SHP77 treated with DMSO at 0.1 percent for 48 hours (cell line): ENCODE measurements at regions not wholly inside any gene's neighbourhood (a gene's known extent, or its start where the extent isn't known, plus 50 kb on each side); places are given as distances from the start of the nearest gene placed in this dataset.
"Not testable (repeated sequence)": the region's sequence is repeated elsewhere in the genome, so short reads cannot be mapped to it uniquely, and the experiment has no call there.

Experiments
- DNase-seq: peaks from one replicate; lab custom pipeline; 2025; lab: John Stamatoyannopoulos, UW

DNA sequence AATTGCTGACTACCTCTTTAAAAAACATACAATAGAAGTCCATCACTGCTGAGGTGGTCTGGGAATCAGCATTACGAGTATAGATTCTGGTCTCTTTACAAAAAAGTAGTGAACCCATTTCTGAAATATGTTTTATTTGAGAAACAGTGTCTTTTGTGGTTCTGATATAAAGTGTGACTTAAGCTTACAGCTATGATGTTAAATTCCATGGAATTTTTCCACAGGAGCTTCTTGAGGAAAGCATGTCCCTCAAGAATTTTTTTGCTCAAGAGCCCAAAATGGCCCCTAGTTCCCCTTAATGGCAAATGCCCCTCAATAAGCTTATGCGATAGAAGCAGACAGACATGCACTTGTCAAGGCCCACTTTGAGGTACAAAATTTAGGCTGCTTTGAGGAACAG lies 265.7 kb downstream of the FAM170A start:
- no peak for DNase-seq

DNA sequence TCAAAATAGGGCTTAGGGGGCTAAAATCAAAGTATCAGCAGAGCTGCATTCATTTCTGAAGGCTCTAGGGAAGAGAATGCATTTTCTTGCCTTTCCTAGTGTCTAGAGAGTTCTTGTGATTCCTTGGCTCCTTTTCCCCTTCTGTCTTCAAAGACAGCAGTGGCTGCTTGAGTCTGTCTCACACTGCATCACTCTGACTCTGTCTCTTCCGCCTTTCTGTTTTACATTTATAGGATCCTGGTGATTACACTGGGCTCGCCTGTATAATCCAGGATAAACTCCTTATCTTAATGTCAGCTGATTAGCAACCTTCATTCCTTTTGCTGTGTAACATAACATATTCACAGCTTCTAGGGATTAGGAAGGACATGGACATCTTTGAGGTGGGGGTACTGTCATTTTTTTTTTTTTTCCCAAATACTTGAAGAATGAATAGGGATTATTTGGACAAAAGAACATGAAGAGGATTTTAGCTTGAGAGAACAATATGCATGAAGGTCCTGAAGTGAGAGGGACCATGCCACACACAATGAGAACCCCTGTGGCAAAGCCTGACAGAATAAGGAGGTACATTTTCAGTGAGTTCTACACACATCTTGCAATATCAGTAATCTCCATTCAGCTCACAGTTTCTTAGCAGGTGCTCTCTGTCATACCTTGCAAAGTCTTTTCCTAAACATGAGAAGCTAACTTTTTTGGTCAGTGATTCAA lies 267.6 kb downstream of the FAM170A start:
- DNase-seq, result no peak

DNA sequence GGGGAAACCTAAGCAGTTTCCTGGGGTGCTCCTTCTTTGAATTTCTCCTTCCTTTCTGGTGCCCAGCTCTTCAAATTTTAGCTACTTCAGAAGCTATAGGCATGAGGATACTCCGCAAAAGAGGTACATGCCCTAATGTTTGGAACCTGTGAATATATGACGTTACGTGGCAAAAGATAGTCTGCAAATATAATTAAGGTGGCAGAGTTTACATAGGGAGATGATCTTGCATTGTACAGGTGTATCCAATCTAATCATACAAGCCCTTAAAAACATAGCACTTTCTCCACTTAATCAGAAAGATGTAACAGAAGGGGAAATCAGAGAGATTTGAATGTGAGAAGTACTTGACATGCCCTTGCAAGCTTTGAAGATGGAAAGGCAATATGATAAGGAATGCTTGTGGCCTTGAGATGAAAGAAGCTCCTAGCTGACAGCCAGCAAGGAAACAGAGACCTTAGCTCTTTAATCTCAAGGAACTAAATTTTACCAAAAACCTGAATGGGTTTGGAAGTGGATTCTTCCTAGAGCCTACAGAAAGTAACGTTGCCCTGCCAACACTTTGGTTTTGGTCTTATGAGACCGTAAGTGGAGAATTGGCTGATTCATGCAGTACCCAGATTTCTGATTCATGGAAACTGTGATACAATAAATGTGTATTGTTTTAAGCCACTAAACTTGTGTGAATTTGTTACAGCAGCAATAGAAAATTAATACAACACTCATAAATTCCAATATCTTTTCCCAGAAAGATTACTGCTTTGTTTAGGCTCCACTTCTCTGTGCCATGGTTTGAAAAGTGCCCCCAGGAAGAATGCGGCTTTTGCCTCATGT lies 268.4 kb downstream of the FAM170A start:
- no peak for DNase-seq

DNA sequence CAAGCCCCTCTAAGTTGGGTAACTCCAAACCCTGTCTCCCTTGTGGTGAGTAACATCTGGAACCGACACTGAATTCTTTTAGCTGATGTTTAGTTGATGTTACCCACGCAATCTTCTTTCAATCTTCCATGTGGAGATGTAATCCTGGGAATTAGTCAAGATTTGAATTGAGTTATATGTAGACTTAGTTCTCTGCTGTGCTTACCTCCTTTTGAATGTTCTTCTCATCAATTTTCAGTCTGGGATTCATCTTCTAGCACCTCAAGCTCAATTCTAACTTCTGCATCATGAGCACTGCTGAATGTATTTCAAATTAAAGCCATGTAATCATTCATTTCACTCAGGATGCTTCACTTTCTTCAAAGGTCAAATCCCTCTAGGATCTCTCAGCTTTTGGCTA lies 270.6 kb downstream of the FAM170A start:
- DNase-seq, result no peak

DNA sequence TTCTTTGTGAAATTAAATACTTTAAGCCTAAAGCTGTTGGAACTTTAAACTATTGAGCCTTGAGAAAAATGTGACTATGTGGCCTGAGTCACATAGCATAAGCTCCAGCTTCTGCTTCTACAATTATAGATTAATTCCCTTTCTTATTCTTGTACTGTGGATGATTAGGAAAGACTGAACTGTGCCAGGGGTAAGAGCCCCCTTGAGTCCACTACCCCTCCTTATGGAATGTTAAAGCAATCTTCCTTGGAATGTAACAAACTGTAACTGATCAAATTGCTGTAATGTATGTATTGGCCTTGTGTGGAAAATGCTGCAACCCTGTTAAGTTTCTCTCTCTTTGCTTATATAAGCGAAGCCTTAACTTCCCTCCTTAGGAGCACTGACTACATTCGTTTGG lies 273.2 kb downstream of the FAM170A start:
- no peak for DNase-seq

DNA sequence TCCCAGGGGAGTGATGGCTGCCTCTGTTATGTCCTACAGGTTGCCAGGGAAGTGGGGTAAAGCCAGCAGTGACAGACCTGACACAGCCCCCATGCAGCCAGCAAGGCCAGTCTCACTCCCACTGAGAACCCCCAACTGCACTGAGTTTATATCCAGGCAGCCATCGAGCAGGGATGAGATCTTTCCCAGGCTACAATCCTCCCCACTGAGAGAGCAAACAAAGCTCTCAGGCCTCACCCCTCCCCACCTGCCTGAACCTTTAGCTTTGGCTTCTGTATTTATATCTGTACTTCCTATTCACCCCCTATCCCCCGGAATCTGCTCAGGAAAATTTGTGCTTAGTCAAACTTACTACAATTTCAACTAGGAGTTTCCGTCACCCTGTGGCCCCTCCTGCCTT lies 284.1 kb downstream of the FAM170A start:
- DNase-seq, result no peak

DNA sequence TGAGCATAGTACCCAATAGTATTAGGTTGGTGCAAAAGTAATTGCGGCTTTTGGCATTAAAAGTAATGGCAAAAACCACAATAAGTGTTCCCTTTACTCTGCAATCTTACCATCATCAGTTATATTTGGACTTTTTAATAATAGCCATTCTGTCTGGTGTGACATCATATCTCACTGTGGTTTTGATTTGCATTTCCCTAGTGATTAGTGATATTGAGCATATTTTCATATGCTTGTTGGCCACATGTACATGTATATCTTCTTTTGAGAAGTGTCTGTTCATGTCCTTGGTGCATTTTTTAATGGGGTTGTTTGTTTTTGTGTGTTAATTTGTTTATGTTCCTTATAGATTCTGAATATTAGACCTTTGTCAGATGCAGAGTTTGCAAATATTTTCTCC lies 289.9 kb downstream of the FAM170A start:
- no peak for DNase-seq

DNA sequence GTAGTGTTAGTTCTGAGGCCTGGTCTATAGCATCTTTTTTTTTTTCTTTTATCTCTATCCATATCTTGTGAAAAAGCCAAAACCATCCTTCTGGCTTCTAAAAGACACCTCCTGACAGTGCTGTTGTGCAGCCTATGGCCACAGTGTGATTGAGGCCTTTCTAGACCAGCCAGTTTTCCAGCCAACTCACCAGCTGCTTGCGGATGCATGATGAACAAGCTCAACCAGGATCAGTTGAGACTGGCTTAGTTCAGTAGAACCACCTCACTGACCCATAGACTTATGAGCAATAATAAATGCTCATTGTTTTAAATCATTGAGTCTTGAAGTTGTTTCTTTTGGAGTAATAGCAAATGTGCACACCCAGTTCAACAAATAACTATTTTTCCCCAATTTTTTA lies 296.9 kb downstream of the FAM170A start:
- DNase-seq, result no peak

DNA sequence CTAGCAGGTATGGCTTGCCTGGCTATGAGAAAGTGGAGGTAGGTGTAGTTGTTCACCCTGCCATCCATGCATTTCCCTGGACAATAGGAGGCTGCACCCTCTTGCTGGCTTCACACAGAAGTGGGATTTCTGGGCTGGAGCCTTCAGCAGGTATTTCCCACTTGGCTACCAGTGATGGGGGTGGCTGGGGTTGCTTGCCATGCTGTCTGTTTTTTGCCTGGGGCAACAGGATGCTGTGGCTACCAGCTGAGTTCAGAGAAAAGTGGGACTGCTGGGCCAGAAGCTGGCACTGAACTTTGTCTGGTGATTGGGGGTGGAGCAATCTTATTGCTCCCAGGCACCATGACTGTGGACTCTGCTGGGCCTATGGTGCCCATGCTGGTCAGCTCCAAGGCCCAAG lies 299.6 kb downstream of the FAM170A start:
- no peak for DNase-seq

DNA sequence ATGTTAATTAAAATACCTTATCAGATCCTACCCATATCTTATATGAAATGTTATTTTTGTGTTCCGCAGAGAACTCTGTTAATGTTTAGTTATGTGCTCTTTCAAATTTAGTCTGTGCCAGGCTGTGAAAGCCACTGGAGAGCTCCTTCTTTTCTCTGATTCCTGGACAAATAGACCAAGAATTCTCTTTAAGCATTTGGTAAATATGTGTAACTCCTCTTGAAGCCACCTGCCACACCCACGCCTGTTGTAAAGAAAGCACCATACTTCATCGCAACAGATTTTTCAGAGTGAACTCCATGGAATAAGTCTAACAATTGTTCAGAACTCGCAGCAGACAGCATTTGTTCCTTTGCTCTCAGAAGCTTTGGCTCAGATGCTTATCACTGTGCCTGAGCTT lies 301.1 kb downstream of the FAM170A start:
- DNase-seq, result no peak

DNA sequence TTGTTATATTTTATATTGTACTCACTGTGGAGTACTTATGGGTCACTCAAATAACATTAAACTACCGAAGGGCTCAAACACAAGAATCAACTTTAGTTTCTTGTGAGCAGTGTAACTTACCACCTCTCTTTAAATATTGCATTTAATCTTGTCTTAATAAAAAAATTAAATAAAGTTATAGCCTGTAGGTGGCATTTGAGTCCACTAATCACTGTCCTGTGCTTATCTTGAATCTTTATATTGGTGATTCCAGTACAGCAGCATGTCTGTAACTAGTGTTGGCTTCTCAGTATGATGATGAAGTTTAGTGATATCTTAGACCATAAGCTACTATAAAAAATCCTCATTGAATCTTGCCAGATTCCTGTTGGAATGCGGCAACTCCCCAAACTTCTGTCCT lies 313.8 kb downstream of the FAM170A start:
- DNase-seq, result no peak

DNA sequence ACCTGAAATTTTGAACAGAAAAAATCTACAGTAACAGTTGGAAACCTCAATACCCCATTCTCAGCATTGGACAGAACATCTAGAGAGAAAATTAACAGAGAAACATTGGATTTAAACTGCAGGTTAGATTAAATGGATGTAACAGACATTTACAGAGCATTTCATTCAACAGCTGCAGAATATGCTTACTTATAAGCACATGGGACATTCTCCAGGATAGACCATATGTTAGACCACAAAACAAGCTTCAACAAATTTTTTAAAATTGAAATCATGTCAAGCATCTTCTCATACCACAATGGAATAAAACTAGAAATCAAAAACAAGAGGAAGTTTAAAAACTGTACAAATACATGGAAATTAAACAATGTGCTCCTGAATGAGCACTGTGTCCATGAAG lies 316.3 kb downstream of the FAM170A start:
- no peak for DNase-seq

DNA sequence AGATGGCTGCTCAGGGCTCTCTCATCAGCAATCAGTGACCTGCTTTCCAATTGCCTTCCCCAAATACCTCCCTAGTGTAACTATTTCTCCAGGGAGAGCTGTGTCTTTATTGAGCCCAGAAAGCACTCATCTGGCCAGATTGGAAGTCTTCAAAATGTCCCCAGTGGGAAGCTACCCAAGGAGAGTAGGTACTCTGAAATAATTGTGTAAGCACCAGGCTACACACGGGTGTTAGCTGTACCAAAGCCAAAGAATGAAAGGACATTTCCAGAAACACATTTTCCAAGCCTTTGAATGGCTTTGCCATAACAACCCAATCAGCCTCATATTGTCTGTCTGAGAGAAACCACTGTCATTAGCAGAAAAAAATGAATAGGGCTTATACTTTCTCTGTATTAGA lies 318.8 kb downstream of the FAM170A start:
- DNase-seq, result no peak

DNA sequence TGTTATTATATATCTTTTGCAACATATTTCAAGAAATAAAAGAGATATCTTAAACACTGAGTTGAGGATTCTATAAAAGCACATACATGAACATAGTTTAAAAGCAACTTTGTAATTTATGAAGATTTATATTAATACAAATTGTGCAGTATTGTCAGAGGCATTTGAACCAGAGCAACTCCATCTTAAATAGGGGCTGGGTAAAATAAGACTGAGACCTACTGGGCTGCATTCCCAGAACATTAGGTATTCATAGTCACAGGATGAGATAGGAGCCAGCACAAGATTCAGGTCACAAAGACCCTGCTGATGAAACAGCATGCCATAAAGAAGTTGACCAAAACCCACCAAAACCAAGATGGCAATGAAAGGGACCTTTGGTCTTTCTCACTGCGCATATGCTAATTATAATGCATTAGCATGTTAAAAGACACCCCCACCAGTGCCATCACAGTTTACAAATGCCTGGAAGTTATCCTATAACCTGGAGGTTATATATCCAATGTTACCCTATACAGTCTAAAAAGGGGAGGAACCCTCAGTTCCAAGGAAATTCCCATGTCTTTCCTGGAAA lies 320.2 kb downstream of the FAM170A start:
- DNase-seq, result no peak

DNA sequence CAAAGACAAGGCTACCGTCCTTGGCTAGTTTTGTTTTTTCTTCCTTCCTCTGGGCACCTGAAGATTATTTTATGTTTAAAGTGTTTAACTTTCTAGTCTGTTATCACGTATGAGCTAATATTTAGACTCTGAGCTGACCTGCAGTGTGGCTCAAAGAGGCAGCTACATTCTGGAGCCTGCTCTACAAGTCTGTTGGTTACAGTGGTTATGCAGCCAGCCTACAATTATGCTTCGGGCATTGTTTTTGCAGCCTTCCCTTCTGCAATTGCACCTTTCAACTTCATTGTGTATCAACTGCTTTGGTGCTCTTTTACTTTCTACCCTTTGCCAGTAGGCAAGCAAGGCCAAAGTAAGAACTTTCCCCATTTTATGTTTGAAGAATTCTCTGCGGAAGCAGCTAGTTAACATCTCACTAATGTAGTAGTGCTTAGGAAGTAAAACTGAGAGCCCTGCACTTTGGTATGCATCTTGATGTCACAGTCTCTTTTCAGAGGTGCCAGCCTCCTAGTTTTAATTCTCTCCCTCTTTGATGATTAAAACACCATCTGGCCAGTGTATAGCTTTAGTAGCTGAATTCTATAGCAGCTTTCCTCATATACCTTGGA lies 322.1 kb downstream of the FAM170A start:
- DNase-seq, result no peak

DNA sequence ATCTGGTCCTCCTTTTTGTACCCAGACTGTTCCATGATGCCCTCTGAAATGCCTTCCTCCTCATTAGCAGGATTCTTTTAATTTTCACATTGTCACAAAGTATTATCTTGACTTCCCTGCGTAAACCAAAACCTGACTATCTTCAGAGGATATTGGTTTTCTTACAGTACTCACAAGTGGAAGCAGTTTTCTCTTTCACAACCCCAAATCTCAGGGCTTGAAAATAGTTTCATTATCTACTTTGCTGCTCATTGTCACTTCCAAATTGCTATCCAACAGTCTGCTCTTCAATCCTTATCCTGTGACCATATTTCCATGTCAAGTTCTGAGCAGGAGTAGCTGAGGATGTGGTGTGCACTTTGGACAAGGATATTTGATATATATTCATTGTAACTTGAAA lies 324.1 kb downstream of the FAM170A start:
- DNase-seq, result no peak

DNA sequence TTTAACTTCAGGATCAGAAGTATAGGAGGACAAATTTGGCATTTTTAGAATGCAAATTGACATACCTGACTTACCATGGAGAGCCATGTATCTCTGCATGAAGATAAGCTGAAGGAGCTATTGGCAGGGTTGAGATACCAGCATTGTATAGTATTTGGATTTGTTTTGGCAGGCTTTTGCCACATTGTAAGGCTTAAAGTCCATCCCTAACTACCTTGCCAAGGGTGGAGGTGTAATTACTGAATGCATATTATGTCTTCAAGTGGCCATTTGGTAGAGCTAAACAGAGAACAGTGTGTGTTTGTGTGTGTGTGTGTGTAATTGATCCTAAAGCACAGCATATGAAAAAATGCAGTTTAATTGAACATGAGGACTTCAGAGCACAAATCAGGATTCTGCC lies 324.7 kb downstream of the FAM170A start:
- no peak for DNase-seq

DNA sequence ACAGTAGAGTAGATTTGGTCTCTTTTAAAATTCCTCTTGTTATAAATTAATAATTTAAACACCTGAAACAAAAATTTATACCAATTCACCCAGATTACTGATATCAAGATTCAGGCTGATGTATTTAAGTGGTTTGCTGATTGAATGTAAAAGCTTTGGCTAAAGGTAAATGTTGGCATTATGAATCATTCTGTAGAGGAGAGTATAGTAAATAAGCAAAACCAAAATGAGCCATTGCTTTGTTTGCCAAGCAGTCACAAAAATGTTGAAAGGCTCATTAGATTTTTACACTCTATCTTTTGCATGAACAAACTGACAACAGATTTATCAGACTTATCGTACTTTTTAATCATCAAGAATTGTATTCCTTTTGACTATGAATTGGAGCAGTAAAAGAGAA lies 332.6 kb downstream of the FAM170A start:
- no peak for DNase-seq

DNA sequence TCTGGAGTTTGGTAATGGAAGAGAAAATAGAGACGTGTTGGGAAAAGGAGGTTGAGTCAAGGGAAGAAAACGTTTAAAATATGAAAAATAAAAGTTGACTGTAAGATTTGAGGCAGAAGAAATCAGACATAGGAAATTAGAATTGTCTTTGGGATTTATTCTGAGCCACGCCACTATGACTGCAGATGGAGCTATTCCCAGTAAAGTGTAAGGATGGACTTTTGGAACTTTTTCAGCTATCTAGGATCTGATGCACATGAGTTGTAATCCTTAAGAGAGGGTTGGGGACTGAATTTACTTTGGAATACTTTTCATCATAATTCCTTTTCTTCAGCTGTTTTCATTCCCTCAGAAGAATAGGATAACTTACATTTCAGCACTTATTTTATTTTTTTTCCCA lies 336.7 kb downstream of the FAM170A start:
- DNase-seq, result no peak

DNA sequence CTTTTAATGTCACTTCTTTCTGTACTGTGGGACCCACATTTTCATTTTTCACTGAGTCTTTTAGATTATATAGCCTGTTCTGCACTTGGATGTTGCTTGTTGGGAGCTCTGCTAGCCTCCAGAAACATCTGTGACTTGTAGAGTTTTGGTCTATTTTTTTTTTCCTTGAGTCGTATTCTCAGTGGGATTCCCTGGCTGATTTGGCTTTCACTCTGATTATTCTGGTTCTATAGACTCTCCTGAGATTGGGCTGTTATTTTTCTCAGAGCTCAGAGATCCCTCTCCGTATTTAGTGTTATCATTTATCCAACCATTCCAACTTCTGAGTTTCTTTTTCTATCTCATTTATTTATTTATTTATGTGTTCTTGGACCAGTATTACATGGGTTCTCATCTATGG lies 339.3 kb downstream of the FAM170A start:
- DNase-seq, result no peak

DNA sequence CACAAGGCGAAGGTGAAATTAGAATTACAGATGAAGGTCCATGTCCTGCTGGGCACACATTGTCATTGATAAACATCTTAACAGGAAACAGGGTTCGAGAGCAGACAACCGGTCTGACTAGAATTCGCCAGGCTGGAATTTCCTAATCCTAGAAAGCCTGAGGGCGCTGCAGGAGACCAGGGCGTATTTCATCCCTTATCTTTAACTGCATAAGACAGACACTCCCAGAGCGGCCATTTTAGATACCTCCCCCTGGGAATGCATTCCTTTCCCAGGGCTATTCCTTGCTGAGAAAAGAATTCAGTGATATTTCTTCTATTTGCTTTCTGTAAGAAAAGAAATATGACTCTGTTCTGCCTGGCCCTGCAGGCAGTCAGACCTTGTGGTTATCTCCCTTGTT lies 357.7 kb downstream of the FAM170A start:
- DNase-seq, result not testable (repeated sequence)

DNA sequence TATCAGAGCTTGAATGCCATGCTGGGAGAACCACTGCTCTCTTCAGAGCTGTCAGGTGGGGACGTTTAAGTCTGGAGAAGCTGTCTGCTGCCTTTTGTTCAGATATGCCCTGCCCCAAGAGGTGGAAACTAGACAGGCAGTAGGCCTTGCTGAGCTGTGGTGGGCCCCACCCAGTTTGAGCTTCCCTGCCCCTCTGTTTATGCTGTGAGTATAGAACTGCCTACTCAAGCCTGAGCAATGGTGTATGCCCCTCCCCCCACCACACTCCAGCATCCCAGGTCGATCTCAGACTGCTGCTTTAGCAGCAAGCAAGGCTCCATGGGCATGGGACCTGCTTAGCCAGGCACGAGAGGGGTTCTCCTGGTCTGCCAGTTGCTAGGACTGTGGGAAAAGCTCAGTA lies 362.3 kb downstream of the FAM170A start:
- no peak for DNase-seq

DNA sequence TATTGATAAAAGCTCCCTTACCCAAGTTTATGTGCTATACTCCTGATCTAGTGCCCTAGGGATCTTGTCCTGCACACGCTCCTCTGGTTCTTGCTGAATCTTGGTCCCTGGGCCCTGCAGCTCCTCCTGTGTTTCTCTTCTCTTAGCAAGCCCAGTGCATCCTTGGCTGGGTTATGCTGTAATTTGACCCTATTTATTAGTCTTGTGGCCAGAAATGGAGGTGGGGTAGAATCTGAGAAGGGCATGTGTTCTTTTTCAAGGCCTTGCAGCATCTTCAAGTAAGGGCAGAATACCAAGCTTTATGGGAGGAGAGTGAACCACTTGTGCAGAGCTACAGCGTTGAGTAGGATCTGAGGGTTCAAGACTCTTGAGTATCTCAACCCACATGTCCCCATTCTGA lies 366.8 kb downstream of the FAM170A start:
- DNase-seq, result no peak
